ENCODE measurements at regions not wholly inside any gene's neighbourhood (a gene's known extent, or its start where the extent isn't known, plus 50 kb on each side); places are given as distances from the start of the nearest gene placed in this dataset.

- Histone ChIP-seq H3K4me1 (no peaks in the 10 kb centered on the region), H3K27me3 (no peaks in the 10 kb centered on the region), H3K9me3 (no peaks in the 10 kb centered on the region), H3K4me3 (no peak overlapping the region), H3K36me3 (no peaks in the 10 kb centered on the region), H3K27ac (no peak overlapping the region)
- DNase-seq (ENCODE audit: low spot score), result no peak
- TF ChIP-seq CTCF (IDR thresholded peaks at IDR 0.05), result no peak
These were observed 143.6 kb downstream of the SLC38A4 start for GRCh38 chr12:46682148-46682547.

- H3K27ac ChIP-seq, result no peak overlapping the region
- no peak overlapping the region for H3K4me3 ChIP-seq
- no peak for DNase-seq (ENCODE audit: low spot score)
- H3K4me1 ChIP-seq, result no peaks in the 10 kb centered on the region
- H3K9me3 ChIP-seq, result no peaks in the 10 kb centered on the region
- H3K27me3 ChIP-seq, result no peaks in the 10 kb centered on the region
- H3K36me3 ChIP-seq, result no peaks in the 10 kb centered on the region
- TF ChIP-seq CTCF (IDR thresholded peaks at IDR 0.05), result no peak
These were observed 145.3 kb downstream of the SLC38A4 start for GRCh38 chr12:46680506-46680905.

- no peak for TF ChIP-seq CTCF (IDR thresholded peaks at IDR 0.05)
These were observed 146.0 kb downstream of the SLC38A4 start for GRCh38 chr12:46679754-46680153.

GRCh38 chr12:46678426-46678825 lies 147.4 kb downstream of the SLC38A4 start:
- TF ChIP-seq CTCF (IDR thresholded peaks at IDR 0.05), result no peak
- Histone ChIP-seq H3K27ac (no peak overlapping the region), H3K9me3 (no peaks in the 10 kb centered on the region), H3K4me3 (no peak overlapping the region), H3K27me3 (no peaks in the 10 kb centered on the region), H3K36me3 (no peaks in the 10 kb centered on the region), H3K4me1 (no peaks in the 10 kb centered on the region)
- no peak for DNase-seq (ENCODE audit: low spot score)

More at GRCh38 chr12:46679754-46680153, 146.0 kb downstream of the SLC38A4 start:
- Histone ChIP-seq H3K36me3 (no peaks in the 10 kb centered on the region), H3K27ac (no peak overlapping the region), H3K9me3 (no peaks in the 10 kb centered on the region), H3K4me1 (no peaks in the 10 kb centered on the region), H3K27me3 (no peaks in the 10 kb centered on the region), H3K4me3 (no peak overlapping the region)
- DNase-seq (ENCODE audit: low spot score), result no peak

- no peaks in the 10 kb centered on the region for H3K27me3 ChIP-seq
- no peaks in the 10 kb centered on the region for H3K4me1 ChIP-seq
- no peaks in the 10 kb centered on the region for H3K36me3 ChIP-seq
- TF ChIP-seq CTCF (IDR thresholded peaks at IDR 0.05), result peak in 1 of 2 donors; percentile 52
- H3K27ac ChIP-seq, result no peak overlapping the region
- DNase-seq (ENCODE audit: low spot score), result no peak
- no peak overlapping the region for H3K4me3 ChIP-seq
- H3K9me3 ChIP-seq, result no peaks in the 10 kb centered on the region
These were observed 148.0 kb downstream of the SLC38A4 start for GRCh38 chr12:46677749-46678148.

- Histone ChIP-seq H3K4me3 (no peak overlapping the region), H3K4me1 (no peaks in the 10 kb centered on the region), H3K9me3 (no peaks in the 10 kb centered on the region), H3K27ac (no peak overlapping the region), H3K36me3 (no peaks in the 10 kb centered on the region), H3K27me3 (no peaks in the 10 kb centered on the region)
- no peak for TF ChIP-seq CTCF (IDR thresholded peaks at IDR 0.05)
- no peak for DNase-seq (ENCODE audit: low spot score)
These were observed 148.8 kb downstream of the SLC38A4 start for GRCh38 chr12:46676797-46677520.

All from right atrium auricular region (tissue), 2 donors.